Urothelium cell line (cell line): ENCODE measurements at regions not wholly inside any gene's neighbourhood (a gene's known extent, or its start where the extent isn't known, plus 50 kb on each side); places are given as distances from the start of the nearest gene placed in this dataset.

ENCODE experiments used
- DNase-seq: peaks from one replicate; pipeline ENCODE4 v3.0.0; 2011; ENCODE audit warnings: low spot score, mixed read lengths
- FAIRE-seq: peaks from 2 replicates; lab custom pipeline; 2011; peaks lifted over from hg19 to GRCh38; lab: Jason Lieb, UNC

DNA sequence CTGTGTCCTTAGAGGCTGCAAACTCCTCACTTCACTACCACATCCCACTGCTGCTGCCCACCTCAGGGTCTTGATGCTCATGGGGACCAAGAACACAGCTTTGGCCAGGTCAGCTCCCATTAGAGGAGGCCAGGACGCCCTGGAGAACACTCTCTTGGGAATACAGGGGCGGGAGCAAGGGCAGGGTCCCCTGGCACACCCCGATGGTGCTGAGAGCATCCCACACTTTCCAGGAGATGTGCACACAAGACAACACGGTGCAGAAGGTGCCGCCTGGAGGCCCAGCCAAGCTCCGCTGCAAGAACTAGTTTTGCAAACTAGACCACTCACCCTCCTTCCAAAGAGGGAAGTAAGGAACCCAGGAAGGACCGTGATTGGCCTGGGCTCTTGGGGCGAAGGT is 304.4 kb upstream of the SALL3 start:
- FAIRE-seq (no peak), DNase-seq (no peak)

DNA sequence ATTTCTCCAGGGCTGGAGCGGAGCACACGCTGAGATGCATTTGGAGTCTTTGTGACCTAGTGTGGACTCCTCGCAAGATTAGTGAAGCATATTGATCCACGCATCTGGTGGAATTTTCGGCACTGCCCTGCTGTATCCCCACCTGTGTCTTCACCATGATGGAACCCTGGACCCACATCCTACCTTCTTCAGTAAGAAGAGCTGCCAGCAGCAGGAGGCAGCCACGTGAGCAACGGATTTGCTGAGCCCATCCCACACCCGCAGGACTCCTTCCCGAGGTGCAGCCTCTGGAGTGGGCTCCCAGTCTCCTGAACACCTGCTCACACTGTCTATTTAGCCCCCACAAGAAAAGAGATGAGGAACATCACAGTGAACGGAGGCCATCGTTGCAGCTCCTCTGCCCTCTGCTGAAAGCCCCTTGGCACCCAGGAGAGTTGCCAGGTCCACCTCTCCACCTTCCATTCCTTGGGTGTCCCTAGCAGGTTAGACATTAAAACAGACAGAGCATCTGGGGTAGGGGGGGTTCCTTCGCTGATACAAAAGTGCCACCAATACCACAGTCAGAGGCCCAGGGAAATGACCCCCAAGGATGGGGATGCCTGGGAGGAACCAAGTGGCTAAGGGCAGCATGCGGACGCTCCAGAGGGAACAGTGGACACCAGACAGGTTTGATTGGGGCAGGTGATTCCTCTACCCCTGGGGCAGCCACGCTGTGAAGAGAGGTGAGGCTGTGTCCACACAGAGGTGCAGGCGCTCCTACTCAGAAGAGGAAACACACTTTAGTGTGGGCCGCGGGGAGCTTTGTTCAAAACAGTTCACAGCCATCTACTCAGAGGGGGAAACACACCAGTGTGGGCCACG is 302.8 kb upstream of the SALL3 start:
- no peak for DNase-seq
- no peak for FAIRE-seq

DNA sequence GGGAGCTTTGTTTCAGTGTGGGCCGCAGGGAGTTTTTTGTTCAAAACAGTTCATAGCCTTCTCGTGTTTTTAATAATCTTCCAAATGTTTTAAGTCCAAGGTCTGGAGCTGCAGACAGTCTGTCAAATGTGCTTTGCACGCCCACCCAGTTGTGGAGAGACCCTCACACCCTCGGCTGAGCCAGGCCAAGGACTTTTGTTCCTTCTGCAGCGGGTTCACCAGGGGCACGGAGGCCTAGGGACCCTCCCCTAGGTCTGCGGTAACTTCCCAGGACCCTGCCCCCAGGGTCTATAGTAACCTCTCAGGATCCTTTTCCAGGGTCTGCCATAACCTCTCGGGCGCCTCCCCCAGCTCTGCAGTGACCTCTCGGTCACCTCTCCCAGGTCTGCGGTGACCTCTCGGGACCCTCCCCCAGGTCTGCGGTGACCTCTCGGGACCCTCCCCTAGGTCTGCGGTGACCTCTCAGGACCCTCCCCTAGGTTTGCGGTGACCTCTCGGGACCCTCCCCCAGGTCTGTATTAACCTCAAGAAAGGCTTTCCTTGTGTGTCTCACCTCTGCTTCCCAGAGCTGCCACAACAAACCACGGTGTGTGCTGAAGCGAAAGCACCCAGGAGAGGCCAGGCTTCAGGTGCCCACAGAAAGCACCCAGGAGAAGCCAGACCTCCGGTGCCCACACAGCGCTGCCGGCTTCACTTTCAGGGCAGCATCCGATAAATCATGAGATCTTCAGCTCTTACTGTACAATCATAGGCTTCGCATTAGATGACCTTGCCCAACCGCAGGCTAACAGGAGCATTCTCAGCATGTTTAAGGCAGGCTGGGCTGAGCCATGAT is 301.9 kb upstream of the SALL3 start:
- FAIRE-seq (no peak), DNase-seq (no peak)

DNA sequence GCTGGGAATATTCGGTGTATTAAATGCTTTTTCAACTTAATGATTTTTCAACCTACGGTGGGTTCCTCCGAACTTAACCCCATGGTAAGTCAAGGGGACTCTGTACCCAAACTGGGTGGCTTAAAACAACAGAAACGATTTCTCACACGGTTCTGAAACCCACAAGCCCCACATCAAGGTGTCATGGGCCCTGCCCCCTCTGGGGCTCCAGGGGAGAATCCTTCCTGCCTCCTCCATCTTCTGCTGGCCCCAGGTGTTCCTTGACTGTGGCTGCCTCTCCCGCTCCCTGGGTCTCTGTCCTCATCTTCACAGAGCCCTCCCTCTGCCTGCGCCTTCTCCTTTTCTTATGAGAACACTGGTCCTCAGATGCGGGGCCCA is 301.3 kb upstream of the SALL3 start:
- FAIRE-seq: no peak
- DNase-seq: no peak

DNA sequence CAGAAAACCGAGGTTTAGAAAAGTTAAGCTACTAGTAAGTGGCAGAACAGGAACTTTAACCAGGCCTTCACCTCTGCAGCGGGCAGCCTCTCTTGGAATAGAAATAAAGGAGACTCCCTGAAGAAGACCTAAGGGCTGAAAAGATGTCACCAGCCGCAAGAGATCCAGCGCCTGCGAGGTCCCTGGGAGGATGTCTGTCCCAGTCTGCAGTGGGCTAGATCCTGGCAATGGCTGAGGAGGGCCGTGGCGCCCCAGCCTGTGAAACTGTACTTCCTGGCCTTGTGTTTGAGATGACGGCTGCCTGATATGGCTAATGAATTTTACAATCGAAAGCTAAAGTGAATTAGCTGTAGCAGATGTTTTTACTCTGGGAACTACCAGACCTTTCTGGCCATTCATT is 300.6 kb upstream of the SALL3 start:
- FAIRE-seq: no peak
- no peak for DNase-seq

DNA sequence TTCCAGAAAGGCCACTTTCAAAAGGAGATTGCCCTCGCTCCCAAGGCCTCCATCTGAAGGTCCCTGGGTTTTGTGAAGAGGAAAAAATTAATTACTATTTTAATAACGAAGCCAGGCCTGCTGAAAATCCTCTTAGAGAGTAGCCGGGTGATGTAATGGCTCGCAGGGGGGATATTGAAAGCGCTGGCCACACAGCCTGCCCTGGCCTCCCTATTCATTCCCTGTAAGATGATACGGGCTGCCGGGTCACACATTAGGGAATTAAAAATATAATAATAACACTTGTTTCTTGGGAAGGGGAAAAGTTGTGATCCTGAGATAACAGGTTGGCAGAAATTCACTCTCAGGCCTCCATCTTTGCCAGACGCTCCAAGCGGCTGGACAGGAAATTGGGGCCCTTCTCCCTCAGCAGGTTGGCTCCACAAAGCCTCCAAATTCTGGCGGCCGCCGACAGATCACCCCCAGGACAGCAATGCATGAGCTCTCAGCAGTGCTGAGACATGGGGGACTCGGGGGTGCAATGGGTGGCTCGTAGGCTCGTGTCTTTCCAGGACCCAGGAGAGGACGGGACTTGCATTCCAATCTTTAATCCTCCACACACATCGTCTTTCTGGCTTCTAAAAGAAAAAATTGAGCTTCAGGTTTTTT is 299.9 kb upstream of the SALL3 start:
- DNase-seq: no peak
- no peak for FAIRE-seq

DNA sequence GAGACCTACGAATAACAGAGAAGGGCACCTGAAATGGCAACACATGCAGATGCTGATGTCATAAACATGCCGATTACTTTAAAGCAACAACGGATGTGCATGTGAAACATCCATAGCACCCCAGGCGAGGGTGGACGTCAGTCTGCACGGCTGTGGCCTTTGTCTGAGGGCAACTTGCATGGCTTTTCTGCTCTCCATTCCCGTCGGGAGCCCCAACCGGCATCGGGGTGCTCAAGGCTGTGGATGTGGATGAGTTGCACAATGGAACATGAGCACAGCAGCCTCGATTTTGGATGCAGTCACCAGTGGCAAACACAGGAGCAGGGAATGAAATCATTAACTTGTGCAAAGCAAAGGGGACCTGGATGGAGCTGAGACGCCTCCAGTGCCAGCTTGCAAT is 298.2 kb upstream of the SALL3 start:
- DNase-seq (no peak), FAIRE-seq (no peak)

DNA sequence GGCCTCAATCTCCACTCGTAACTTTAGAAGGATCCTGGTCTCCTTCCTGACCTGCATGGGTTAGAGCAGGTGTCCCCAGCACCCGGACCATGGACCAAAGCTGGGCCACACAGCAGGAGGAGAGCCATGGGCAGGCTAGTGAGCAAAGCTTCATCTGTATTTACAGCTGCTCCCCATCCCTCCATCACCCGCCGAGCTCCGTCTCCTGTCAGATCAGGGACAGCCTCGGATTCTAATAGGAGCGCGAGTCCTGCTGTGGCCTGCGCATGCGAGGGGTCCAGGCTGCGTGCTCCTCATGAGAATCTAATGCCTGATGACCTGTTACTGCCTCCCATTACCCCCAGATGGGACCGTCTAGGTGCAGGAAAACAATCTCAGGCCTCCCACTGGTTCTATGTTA is 297.7 kb upstream of the SALL3 start:
- no peak for FAIRE-seq
- DNase-seq: no peak

DNA sequence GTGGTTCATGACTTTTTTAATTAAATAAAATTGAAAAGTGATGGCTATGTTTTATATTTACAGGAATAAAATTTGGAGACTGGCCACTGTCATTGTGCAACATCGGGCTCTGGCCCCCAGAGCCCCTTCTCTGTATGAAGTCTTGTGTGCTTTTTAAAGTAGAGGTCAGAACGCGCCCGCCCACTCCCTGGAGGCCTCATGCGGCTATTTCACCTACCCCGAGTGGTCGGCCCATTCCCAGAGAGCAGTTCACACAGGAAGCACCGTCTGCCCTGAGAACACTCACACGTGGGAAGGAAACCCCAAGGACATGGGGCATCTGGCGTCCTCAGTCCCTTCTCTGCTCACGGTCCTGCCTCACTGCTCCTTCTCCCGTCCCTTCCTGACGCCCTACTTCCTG is 296.9 kb upstream of the SALL3 start:
- FAIRE-seq (no peak), DNase-seq (no peak)

DNA sequence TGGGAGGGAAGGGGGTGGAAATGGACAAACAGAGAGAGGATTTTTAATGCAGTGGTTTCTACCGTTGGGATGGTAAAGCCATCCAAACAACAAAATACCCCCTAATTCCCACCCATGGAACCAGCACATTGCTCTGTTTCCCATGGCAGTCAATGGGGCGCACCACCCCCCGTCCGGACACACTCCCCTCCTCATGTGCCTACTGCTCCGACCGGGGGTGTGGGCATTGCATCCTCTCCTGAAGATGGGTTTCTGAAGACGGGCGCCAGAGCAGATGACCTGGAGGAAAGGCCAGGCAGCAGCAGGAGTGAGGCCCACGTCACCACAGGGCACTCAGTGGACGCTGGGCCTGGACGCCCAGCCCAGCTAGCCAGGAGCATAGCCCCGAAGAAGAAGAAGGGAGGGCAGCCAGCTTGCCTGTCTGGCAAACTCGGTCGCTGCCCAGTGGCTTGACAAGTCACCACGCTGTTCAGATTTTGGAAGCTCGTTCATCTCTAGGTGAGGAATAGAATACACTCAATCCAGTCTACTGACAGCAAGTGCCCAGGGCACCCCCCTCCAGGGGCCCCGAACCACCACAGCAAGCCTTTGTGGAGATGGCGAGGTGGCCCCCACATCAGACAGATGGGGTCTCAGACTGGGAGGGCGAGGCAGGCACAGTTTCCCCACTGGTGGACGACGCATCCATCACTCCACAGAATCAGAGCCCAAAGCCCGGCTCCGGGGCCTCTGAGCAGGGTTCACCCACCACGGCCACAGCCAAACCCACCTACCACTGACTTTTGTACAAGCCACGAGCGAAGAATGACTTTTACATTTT is 296.2 kb upstream of the SALL3 start:
- DNase-seq (no peak), FAIRE-seq (no peak)

DNA sequence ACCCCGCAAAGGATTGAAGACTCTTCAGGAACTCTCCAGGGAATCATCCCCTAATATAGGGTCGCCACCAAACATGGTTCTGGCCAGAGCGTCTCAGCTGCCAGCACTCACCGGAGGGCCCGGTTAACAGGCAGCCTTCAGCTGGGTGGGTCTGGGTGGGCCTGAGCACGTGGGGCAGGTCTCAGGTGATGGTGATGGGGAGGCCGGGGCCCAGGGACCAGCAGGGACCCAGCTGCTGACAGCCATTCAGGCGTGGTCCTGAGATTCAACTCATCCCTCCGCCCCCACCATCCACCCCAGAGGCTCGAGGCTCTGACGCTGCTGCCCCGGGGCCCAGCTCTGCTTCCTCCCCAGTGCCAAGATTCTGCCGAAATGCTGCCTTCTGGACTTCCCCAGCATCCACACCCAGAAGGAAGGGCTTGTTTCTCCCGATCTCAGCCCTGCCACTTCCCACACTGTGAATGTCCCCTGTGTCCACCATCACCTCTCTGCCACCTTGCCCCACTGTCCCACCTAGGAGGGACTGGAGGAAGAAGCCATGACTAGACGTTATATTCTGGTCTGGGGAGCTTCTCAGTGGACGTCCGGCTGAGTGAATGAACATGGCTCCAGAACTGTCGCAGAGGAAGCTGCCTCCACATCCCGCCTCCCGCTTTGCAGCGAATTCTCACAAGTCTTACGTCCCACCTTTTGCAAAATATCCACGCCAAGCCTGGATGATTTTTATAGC is 294.2 kb upstream of the SALL3 start:
- FAIRE-seq: no peak
- DNase-seq: no peak

DNA sequence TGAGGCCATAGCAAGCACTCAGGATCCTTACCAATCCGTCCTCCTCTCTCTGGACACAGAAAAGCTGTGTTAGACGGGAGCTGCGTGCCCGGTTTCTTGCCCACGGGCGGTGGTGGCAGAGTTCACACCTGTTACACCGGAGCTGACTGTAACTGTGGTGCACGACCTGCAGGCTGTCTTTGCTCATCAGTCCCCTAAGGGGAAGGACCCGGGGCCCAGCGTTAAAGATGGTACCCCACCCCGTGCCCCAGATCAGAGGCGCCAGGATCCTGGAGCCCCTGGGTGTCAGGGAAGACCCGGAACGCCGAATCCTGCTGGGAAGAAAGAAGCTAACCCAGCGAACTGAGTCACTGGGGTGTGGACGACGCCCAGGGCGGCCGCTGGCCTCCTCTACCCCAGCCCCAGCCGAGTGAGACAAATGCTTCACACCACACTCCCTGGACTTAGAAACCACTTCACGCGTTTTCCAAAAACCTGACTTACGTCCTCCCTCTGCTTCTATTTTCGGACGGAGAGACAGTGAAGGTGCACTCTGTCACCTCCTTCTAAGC is 293.6 kb upstream of the SALL3 start:
- DNase-seq: no peak
- FAIRE-seq: no peak

DNA sequence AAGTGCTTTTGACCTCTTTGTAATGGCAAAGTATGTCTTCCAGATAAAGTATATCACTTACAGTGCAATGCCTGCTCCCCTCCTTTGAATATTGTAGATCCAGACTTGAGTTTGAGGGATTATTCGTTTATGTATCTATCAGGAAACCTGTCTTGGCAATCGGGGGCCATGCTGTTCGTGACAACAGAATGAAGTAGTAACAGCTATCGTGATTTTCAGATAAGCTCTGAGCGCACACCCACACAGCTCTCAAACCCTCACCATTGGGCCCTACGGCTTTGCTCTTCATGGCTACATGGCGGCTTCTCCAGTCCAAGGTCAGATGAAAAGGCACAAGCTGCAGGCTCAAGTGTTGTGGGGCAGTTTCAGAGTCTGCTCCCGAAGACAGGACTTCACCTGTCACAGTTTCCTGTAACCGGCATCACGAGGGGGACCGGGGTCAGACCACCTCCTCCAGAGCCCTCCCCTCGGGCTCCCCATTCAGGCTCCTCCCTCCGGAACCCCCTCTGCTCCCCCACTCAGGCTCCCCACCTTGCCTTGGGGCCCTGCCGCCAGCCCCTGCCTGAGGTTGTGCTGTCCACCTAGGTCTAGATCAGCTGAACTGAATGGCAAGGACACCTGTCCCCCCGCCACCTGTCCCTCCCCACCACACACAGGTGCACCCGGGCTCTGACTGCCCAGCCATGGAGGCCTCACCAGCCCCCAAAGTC is 292.5 kb upstream of the SALL3 start:
- no peak for DNase-seq
- FAIRE-seq: no peak

DNA sequence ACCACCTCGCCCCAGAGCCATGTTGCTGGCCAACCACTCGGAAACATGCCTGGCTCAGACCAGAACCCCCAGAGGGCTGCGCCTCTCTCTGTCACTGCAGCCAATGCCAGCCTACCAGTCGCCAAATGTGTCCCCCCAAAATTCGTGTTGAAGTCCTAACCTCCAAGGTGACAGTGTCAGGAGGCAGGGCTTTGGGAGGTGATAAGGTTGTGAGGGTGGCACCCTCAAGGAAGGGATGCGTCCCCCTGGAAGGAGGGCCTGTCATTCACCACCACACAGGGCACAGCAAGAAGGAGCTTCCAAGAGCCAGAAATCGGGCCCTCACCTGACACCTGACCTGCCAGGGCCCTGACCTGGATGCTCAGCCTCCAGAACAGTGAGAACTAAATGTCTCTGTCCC is 291.9 kb upstream of the SALL3 start:
- FAIRE-seq (no peak), DNase-seq (no peak)

DNA sequence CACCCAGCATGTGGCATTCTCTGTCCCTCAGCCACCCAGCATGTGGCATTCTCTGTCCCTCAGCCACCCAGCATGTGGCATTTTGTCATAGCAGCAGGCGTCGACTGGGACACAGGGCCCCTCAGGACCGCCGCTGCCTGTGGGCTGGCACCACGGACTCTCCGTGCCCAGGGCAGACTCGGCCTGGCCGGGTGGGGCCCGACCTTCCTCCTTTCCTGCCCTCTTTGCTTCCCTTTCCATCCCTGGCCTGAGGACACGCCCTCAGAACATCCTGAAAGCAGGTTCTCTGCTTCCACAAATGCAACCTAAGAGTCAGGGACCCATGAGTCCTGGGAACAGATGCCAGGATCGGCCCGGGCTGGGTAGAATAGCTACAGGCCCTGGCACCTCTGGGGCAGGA is 291.4 kb upstream of the SALL3 start:
- FAIRE-seq (no peak), DNase-seq (no peak)

DNA sequence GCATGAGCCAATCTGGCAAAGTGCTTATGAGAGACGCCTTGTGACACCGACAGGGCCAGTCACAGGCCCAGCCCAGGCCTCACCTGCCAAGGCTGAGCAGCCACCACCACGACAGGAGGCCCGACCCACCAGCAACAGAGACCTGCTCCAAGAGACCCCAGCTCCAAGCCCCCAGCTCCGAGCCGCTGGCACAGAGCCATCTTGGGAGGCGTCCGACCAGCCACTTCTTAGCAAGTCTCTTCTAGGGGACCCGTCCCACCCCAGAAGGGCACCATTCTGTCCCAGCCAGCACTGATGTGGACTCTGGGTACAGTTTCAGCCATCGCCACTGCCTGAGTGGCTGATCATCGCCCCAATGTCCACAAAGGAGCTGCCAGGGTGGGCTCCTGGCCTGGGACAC is 290.7 kb upstream of the SALL3 start:
- FAIRE-seq: no peak

DNA sequence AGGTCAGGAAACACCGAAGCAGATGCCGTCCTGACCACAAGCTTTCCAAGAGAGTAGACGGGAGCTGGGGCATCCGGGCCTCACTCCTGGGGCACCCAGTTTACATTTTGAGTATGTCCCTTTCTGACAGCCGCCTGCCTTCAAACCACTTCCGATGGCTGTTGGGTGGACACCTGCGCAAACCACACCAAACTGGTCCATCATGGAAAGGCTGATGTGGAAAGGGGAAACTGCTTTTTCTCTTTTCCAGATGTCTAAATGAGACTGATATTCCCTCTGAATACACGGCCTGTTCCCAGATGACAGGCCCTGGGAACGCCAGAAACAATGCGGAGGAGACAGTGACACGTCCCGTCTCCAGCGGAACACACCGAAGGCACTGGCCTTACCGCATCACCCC is 290.0 kb upstream of the SALL3 start:
- DNase-seq: no peak
- FAIRE-seq: no peak

More for the DNA sequence above, 290.7 kb upstream of the SALL3 start:
- no peak for DNase-seq

DNA sequence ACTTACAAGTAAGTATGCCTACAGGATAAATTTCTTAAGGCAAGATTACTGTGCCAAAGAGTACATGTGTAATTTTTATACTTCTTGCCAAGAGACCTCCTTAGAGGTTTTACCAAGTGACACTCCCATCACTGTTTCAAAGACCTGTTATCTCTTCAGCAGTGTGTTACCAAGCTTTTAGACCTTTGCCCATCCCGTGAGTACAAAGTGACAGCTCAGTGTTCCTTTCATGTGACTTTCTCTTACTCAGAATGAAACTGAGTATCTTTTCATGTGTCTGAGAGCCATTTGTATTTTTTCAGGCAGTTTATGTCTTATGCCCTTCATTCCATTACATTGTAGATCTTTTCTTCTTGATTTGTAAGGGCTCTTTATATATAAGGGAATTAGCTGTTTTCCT is 287.5 kb upstream of the SALL3 start:
- DNase-seq (no peak), FAIRE-seq (no peak)

DNA sequence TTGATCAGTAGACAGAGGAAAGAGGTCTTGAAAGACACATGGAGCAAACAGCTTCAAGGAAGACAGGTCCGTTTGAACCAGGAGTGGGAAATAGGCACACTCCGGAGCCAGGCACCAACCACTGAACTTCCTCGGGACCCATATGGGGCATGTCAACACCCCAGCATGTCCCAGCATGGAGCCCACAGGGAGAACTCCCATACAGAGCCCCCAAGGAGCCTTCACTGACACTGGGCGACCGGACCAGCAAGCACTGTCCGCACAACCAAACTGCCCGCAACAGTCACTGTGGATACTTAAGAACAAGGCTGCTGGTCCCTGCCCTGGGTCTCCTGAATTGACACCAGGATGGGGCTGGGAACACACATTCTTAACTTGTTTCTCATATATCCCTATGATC is 286.2 kb upstream of the SALL3 start:
- DNase-seq: no peak
- no peak for FAIRE-seq
